ENCODE measurements at regions not wholly inside any gene's neighbourhood (a gene's known extent, or its start where the extent isn't known, plus 50 kb on each side); places are given as distances from the start of the nearest gene placed in this dataset.
"Not testable (repeated sequence)": the region's sequence is repeated elsewhere in the genome, so short reads cannot be mapped to it uniquely, and the experiment has no call there.

DNA sequence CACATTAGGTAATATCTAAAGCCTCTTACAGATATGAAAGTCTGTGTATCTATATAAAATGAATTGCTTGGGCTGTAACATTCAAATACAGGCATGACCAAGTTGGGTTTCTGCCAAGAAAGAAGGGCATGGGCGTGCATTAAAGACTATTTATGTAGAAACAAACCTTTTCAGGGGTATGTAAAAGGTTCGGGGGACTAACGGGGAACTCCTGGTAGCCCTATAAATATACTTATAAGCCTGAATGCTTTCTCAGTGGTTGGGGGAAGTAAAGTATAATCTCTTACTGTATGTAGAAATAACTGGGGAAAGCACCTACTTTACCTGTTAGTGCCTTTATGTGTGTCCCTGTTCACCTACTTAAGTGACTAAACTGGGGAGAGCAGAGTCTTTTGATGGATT is 154.5 kb upstream of the TBL1XR1 start:
- TF ChIP-seq, protein P1, sequence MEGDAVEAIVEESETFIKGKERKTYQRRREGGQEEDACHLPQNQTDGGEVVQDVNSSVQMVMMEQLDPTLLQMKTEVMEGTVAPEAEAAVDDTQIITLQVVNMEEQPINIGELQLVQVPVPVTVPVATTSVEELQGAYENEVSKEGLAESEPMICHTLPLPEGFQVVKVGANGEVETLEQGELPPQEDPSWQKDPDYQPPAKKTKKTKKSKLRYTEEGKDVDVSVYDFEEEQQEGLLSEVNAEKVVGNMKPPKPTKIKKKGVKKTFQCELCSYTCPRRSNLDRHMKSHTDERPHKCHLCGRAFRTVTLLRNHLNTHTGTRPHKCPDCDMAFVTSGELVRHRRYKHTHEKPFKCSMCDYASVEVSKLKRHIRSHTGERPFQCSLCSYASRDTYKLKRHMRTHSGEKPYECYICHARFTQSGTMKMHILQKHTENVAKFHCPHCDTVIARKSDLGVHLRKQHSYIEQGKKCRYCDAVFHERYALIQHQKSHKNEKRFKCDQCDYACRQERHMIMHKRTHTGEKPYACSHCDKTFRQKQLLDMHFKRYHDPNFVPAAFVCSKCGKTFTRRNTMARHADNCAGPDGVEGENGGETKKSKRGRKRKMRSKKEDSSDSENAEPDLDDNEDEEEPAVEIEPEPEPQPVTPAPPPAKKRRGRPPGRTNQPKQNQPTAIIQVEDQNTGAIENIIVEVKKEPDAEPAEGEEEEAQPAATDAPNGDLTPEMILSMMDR (IDR thresholded peaks at IDR 0.05): no peak
- no peak overlapping the region for H3K27ac ChIP-seq
- H3K4me1 ChIP-seq: peaks cover 3% of the 10 kb centered on the region

DNA sequence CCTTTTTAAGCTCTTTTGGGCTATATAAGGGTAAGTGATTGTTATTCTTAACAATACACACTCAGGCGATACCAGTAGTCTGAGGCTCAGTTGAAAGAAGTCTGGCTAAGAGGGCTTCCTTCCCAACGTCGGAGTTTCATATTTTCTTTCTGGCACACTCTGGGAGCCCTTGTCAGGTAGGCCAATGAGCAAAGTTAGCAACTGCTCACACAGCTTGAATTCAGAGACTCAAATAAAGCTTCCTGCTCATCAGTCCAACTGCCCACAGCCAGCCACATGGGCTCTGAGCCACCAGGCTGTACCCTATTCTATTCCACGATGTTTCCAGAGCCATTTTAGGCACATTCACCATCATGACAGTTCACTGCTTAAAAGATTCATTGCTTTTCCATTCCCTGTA is 155.1 kb upstream of the TBL1XR1 start:
- peaks cover 9% of the 10 kb centered on the region for H3K4me1 ChIP-seq
- no peak overlapping the region for H2AFZ ChIP-seq
- no peak overlapping the region for H3K4me3 ChIP-seq (ENCODE audit: low read depth, low read length)
- H3K27me3 ChIP-seq (ENCODE audit: control insufficient read depth, insufficient read depth, low read length): no peaks in the 10 kb centered on the region
- no peaks in the 10 kb centered on the region for H3K9me3 ChIP-seq (ENCODE audit: control insufficient read depth, low read length)
- TF ChIP-seq, protein P1 (IDR thresholded peaks at IDR 0.05): no peak
- H3K36me3 ChIP-seq (ENCODE audit: control insufficient read depth, insufficient read depth, low read length): no peaks in the 10 kb centered on the region
- H3K27ac ChIP-seq: no peak overlapping the region
- H3K9ac ChIP-seq: no peak overlapping the region
- H3K79me2 ChIP-seq: no peaks in the 10 kb centered on the region
- H3K4me2 ChIP-seq (ENCODE audit: low read length): no peak overlapping the region

More for the DNA sequence above, 154.5 kb upstream of the TBL1XR1 start:
- no peak overlapping the region for H3K9ac ChIP-seq
- no peak overlapping the region for H3K4me3 ChIP-seq (ENCODE audit: low read depth, low read length)
- H2AFZ ChIP-seq: no peak overlapping the region
- no peaks in the 10 kb centered on the region for H3K36me3 ChIP-seq (ENCODE audit: control insufficient read depth, insufficient read depth, low read length)
- no peaks in the 10 kb centered on the region for H3K9me3 ChIP-seq (ENCODE audit: control insufficient read depth, low read length)
- H3K4me2 ChIP-seq (ENCODE audit: low read length): no peak overlapping the region
- no peaks in the 10 kb centered on the region for H3K79me2 ChIP-seq
- H3K27me3 ChIP-seq (ENCODE audit: control insufficient read depth, insufficient read depth, low read length): no peaks in the 10 kb centered on the region

DNA sequence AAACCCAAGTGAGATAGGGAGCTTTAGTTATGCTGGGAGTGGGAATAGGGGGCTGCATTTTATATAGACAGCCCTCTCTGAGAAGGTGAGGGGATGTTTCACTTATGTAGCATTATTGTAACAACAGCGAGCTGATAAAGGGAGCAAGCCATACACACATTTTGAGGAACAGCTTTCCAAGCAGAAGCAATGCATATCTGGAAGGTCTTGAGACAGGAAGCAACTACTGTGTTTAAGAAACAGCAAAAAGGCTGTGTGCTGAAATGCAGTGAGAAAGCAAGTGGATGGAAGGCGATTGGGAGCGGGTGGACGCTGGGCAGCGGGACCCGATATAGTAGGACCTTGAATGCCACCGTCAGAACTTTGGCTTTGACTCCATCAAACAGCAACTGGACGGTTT is 155.9 kb upstream of the TBL1XR1 start:
- no peak overlapping the region for H3K27ac ChIP-seq
- H3K4me3 ChIP-seq (ENCODE audit: low read depth, low read length): no peak overlapping the region
- no peaks in the 10 kb centered on the region for H3K79me2 ChIP-seq
- H3K27me3 ChIP-seq (ENCODE audit: control insufficient read depth, insufficient read depth, low read length): no peaks in the 10 kb centered on the region
- H3K36me3 ChIP-seq (ENCODE audit: control insufficient read depth, insufficient read depth, low read length): no peaks in the 10 kb centered on the region
- TF ChIP-seq, protein P1 (IDR thresholded peaks at IDR 0.05): no peak
- no peak overlapping the region for H2AFZ ChIP-seq
- H3K4me1 ChIP-seq: peaks cover 14% of the 10 kb centered on the region
- H3K9ac ChIP-seq: no peak overlapping the region
- H3K9me3 ChIP-seq (ENCODE audit: control insufficient read depth, low read length): no peaks in the 10 kb centered on the region
- H3K4me2 ChIP-seq (ENCODE audit: low read length): no peak overlapping the region

DNA sequence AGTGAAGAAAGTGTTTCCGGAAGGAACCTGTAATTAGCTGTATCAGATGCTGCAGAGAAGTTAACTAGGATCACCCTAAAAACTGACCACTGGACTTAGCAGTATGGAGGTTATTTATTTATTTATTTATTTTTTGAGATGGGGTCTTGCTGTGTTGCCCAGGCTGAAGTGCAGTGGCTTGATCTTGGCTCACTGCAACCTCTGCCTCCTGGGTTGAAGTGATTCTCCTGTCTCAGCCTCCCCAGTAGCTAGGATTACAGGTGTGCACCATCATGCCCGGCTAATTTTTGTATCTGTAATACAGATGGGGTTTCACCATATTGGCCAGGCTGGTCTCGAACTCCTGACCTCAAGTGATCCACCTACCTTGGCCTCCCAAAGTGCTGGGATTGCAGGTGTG is 156.6 kb upstream of the TBL1XR1 start:
- H3K4me2 ChIP-seq (ENCODE audit: low read length); H3K4me3 ChIP-seq (ENCODE audit: low read depth, low read length); H3K27me3 ChIP-seq (ENCODE audit: control insufficient read depth, insufficient read depth, low read length); H3K79me2 ChIP-seq; H3K36me3 ChIP-seq (ENCODE audit: control insufficient read depth, insufficient read depth, low read length); H3K9ac ChIP-seq; H2AFZ ChIP-seq; H3K27ac ChIP-seq; H3K9me3 ChIP-seq (ENCODE audit: control insufficient read depth, low read length): not testable (repeated sequence)
- H3K4me1 ChIP-seq: peaks cover 19% of the 10 kb centered on the region

DNA sequence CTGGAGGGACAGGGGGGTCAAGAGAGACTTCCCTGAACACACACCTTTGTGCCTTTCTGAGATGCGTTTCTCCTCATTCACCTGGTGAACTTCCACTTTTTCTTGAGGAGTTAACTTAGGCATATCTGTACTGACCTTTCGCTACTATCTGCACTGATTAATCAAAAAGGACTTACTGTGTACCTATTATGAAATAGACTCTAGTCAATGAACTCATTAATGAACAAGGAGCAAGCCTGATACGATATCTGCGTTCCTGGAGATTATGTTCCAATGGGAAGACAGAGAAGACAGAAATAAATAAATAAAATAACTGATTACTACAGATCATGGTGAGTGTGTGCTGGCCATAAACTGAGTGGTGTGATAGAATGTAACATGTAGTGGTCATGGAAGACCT is 157.2 kb upstream of the TBL1XR1 start:
- Histone ChIP-seq H3K4me2 (ENCODE audit: low read length) (no peak overlapping the region), H3K4me3 (ENCODE audit: low read depth, low read length) (no peak overlapping the region), H3K79me2 (no peaks in the 10 kb centered on the region), H3K36me3 (ENCODE audit: control insufficient read depth, insufficient read depth, low read length) (no peaks in the 10 kb centered on the region), H3K4me1 (peaks cover 25% of the 10 kb centered on the region), H3K9me3 (ENCODE audit: control insufficient read depth, low read length) (no peaks in the 10 kb centered on the region), H3K27ac (no peak overlapping the region), H3K27me3 (ENCODE audit: control insufficient read depth, insufficient read depth, low read length) (no peaks in the 10 kb centered on the region), H3K9ac (no peak overlapping the region), H2AFZ (no peak overlapping the region)
- TF ChIP-seq, protein P1 (IDR thresholded peaks at IDR 0.05): no peak
